GM20000 (cell line): ENCODE measurements at regions not wholly inside any gene's neighbourhood (a gene's known extent, or its start where the extent isn't known, plus 50 kb on each side); places are given as distances from the start of the nearest gene placed in this dataset.
A peak's percentile ranks its signal among the peaks of the same experiment; 100 is the strongest.

Source experiments
- DNase-seq: peaks from one replicate; pipeline ENCODE4 v3.0.0; 2012; ENCODE audit warnings: low spot score
- TF ChIP-seq, protein P1 (sequence below): IDR thresholded peaks from 2 replicates; pipeline ENCODE4 v1.5.1; 2012; ENCODE audit warnings: mild to moderate bottlenecking, control low read depth; ENCODE audit errors: extremely low read depth, missing control alignments

DNA sequence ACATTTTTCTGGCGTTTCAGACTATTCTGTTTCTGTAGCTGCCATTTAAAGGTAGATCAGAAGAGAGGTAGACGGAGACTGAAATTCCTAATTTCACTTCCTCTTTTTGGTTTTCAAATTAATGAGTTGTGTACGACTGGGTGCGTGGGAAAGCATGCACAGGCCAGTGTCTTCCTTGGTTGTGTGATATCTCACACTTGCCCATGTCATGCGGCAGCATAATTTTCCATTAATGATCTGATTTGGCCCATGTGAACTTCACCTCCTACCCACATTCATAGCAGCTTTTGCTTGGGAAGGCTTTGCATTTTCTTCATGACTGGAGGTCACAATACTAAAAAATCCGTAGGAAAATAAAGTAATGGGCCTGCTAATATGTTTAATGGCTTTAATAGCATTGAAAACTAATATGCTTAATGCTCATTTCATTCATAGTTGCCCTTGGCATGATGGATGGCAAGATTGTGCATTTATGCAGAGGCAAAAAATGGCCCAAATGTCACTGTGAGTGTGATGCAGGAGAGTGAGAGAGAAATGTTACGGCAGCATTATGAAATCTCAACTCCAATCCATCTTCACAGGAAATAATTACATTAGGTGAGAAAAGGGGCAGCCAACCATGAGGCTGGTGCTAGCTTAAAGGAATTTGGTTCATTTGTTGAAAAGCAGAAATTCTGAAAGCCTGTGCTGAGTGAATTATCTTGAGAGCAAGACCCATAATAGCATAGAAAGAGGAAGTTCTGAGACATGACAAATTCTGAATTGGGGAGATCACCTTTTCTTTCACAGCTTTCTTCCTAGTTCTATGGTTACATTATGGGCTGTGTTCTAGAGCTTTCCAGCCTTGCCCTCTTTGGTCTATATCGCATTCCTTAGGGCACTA lies 69.0 kb upstream of the UST start:
- peak; percentile 68 for DNase-seq
- TF ChIP-seq, protein P1, sequence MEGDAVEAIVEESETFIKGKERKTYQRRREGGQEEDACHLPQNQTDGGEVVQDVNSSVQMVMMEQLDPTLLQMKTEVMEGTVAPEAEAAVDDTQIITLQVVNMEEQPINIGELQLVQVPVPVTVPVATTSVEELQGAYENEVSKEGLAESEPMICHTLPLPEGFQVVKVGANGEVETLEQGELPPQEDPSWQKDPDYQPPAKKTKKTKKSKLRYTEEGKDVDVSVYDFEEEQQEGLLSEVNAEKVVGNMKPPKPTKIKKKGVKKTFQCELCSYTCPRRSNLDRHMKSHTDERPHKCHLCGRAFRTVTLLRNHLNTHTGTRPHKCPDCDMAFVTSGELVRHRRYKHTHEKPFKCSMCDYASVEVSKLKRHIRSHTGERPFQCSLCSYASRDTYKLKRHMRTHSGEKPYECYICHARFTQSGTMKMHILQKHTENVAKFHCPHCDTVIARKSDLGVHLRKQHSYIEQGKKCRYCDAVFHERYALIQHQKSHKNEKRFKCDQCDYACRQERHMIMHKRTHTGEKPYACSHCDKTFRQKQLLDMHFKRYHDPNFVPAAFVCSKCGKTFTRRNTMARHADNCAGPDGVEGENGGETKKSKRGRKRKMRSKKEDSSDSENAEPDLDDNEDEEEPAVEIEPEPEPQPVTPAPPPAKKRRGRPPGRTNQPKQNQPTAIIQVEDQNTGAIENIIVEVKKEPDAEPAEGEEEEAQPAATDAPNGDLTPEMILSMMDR, result no peak

DNA sequence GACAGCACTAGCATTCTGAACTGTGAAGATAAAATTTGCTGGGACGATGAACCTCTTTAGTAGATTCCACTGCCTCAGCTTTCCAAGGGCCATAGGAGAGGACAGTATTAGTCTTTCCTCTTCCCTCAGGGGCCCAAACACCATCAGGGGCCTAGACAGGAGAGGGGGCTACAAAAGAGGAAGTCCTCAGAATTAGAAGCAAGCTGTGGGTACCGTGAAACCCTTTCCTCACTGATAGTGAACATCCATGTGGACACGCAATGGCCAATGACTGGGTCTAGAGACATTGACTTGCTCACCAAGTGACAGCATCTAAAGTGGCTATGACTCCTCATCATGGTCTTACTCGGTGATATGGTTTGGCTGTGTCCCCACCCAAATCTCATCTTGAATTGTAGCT lies 68.1 kb upstream of the UST start:
- no peak for DNase-seq
- TF ChIP-seq, protein P1, result no peak

DNA sequence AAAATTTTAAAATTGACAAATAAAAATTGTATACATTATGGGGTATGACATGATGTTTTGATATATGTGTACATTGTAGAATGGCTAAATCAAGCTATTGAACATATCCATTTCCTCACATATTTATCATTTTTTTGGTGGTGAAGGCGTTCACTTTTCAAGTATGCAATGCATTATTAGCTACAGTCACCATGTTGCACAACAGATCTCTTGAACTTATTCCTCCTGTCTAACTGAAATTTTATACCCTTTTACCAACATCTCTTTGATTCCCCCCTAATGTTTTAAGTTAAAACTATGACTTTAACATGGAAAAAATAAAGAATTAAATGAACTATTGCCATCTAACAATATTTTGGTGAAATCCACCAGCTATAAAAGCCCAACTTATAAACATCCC lies 65.2 kb upstream of the UST start:
- TF ChIP-seq, protein P1, result no peak
- no peak for DNase-seq

DNA sequence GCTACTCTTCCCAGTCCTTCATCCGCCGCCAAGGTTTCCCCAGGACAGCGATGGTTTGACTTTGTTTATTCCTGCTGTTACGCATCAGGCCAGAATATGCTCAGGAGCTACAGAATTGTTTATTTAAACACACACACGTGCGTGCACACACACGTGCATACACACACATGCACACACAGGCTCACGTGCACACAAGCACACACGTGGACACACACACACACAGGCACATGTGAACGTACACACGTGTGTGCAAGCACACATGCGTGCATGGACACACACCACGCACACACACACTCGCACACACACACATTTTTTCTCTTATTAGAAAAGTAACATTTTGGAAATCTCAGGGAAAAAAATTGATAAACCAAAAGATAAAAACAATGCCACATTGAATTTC lies 64.6 kb upstream of the UST start:
- no peak for DNase-seq
- TF ChIP-seq, protein P1, result no peak

DNA sequence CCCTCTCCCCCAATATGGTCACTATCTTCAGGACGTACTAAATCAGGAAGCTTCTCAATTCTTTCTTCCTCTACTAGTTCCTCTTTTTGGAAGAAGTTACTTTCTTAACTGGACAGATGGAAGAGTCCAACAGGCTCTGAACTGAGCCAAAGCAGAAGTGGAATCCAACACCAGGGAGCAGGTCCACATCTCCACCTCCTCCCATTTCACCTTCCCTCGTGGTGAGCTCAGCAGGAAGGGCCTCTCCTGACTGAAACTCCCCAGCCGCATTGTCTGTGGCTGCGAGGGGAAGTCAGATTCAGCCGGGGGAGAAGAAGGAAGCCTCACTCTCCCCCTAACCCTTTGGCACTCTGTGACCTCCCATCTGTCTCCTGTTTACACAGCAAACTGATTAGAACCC lies 63.8 kb upstream of the UST start:
- TF ChIP-seq, protein P1, result no peak
- no peak for DNase-seq

DNA sequence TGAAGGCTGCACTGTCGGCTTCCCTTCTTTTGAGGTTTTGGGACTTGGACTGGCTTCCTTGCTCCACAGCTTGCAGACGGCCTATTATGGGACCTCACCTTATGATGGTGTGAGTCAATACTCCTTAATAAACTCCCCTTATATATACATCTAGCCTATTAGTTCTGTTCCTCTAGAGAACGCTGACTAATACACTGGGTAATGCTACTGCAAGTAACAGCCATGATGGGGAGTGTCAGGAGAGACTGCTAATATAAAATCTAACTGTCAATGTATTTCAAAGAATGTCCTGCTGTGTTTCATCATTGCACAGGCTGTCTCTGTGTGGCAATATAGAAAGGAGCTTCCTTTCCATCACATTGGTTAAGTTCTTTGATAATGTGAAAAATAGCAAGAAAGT lies 57.7 kb upstream of the UST start:
- TF ChIP-seq, protein P1, result no peak
- DNase-seq, result no peak

DNA sequence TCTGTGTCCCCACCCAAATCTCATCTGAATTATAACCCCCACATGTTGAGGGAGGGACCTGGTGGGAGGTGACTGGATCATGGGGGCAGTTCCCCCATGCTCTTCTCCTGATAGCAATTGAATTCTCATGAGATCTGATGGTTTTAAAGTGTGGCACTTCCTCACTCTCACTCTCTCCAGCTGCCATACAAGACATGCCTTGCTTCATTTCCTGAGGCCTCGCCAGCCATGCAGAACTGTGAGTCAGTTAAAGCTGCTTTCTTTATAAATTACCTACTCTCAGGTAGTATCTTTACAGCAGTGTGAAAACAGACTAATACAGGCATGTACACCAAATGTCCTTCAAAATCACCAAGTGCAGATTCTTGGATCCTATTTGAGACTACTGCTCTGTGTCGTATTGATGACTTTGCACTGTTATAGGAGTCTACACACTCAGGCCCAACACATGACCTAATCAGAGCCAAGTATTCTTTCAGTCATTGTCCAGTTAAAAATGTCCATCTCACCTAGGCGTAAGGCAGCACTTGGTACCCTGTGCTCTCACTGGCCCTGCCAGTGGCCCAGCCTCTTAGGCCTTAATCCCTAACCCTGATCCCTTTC lies 52.8 kb upstream of the UST start:
- DNase-seq, result no peak
- TF ChIP-seq, protein P1, result no peak
